ENCODE measurements at regions not wholly inside any gene's neighbourhood (a gene's known extent, or its start where the extent isn't known, plus 50 kb on each side); places are given as distances from the start of the nearest gene placed in this dataset.
"Not testable (repeated sequence)": the region's sequence is repeated elsewhere in the genome, so short reads cannot be mapped to it uniquely, and the experiment has no call there.

DNA sequence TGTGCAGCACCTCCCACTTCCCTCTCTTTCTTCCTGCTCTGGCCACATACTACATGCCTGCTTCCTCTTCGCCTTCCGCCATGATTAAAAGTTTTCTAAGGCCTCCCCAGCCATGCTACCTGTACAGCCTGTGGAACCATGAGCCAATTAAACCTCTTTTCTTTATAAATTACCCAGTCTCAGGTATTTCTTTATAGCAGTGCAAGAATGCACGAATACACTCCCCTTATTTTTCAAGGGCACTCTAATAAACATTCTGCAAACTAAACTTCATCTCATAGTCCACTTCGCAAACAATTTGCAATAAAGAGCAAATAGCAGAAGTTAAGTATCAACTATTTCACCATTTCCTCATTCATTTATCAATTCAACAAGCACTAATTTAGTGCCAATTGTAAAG is 351.3 kb downstream of the PID1 start:
- no peak for DNase-seq (ENCODE audit: low spot score)
- Histone ChIP-seq H3K27ac (no peak overlapping the region), H3K4me3 (no peak overlapping the region)
- TF ChIP-seq, protein P1, sequence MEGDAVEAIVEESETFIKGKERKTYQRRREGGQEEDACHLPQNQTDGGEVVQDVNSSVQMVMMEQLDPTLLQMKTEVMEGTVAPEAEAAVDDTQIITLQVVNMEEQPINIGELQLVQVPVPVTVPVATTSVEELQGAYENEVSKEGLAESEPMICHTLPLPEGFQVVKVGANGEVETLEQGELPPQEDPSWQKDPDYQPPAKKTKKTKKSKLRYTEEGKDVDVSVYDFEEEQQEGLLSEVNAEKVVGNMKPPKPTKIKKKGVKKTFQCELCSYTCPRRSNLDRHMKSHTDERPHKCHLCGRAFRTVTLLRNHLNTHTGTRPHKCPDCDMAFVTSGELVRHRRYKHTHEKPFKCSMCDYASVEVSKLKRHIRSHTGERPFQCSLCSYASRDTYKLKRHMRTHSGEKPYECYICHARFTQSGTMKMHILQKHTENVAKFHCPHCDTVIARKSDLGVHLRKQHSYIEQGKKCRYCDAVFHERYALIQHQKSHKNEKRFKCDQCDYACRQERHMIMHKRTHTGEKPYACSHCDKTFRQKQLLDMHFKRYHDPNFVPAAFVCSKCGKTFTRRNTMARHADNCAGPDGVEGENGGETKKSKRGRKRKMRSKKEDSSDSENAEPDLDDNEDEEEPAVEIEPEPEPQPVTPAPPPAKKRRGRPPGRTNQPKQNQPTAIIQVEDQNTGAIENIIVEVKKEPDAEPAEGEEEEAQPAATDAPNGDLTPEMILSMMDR (IDR thresholded peaks at IDR 0.05): no peak

DNA sequence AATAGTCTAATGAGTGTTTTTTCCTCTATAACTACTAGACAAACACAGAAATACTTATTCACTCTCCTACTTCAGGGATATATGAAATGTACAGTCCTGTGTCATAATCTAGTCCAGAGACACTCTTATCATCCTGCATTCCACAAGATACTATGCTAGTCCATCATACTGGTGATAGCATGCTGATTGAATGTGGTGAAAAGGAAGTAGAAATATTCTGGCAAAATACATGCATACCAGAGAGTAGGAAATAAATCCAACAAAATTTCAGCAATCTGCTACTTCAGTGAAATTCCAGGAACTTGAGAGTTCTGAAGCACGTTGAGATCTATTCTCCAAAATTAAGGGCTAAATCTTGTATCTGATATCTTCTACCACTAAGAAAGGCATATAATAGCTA is 353.9 kb downstream of the PID1 start:
- Histone ChIP-seq H3K4me3 (no peak overlapping the region), H3K27ac (no peak overlapping the region)
- no peak for DNase-seq (ENCODE audit: low spot score)
- TF ChIP-seq, protein P1 (IDR thresholded peaks at IDR 0.05): no peak

DNA sequence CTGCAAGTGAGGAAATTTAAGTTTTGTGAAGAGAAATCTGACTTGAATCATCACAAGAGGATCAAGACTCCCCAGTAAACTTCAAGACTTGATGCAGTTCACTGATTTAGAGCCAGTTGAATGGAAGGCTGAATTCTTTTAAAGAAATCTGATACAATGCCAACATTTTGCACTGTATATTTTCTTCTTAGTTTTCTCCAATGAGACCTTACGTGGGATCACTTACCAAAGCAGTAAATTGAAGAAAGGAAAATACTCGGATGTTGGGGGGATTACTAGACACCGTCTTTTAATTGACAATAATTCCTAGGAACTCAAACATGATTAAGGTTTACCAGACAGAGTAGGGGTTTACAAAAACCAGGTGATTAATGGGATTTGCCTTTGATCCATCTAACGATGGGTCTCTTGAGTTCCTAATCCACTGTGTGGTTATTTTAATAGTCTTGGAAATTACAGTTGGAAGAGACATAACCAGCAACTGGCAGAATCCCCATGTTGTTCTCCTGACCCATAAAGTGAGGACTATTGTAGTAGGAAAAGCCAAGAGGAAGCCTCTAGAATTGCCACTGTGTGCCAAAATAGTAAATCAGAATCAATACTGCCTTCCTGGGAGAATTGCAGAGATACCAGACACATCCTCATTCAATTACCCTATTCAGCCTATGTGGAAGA is 354.5 kb downstream of the PID1 start:
- no peak for DNase-seq (ENCODE audit: low spot score)
- H3K4me3 ChIP-seq: no peak overlapping the region
- TF ChIP-seq, protein P1 (IDR thresholded peaks at IDR 0.05): no peak
- no peak overlapping the region for H3K27ac ChIP-seq

DNA sequence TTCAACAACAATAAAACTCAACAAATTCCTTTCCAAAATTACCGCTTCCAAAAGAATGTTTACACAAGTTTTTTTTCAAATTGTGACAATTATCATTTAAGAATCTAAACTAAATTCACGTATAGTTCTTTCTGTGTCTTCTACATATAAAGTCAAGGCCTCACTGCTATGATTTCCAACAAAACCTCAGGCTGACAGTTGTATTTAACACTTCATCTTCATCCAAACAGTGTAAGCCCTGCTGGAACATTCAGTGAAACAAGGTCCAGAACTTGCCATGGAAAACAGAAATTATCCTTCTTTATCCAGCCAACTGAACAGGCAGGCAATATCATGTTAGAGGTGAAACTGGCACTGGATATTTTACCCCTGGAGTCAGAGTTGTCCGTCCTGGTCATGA is 357.9 kb downstream of the PID1 start:
- Histone ChIP-seq H3K27ac (no peak overlapping the region), H3K4me3 (no peak overlapping the region)
- TF ChIP-seq, protein P1 (IDR thresholded peaks at IDR 0.05): no peak
- no peak for DNase-seq (ENCODE audit: low spot score)

DNA sequence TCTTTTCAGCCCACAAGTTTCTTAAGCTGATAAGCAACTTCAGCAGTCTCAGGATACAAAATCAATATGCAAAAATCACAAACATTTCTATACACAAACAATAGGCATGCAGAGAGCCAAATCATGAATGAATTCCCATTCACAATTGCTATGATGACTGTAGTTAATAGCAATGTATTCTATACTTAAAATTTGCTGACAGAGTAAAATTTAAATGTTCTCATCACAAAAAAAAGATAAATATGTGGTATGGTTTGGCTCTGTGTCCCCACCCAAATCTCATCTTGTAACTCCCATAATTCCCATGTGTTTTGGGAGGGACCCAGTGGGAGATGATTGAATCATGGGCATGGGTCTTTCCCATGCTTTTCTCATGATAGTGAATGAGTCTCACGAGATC is 360.2 kb downstream of the PID1 start:
- not testable (repeated sequence) for H3K27ac ChIP-seq; DNase-seq (ENCODE audit: low spot score); H3K4me3 ChIP-seq

DNA sequence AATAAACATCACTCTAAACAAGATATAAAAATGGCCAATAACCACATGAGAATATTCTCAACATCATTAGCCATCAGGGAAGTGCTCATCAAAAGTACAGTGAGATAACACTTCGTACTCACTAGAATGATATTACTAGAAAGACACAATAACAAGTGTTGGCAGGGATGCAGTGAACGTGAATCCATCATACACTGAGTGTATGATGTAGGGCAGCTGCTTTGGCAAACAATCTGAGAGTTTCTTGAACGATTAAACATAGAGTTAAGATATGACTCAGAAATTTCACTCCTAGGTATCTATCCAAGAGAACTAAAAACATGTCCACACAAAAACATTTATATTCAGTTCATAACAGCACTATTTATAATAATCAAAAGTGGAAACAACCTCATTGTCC is 368.9 kb downstream of the PID1 start:
- TF ChIP-seq, protein P1 (IDR thresholded peaks at IDR 0.05): no peak
- no peak for DNase-seq (ENCODE audit: low spot score)
- Histone ChIP-seq H3K4me3 (no peak overlapping the region), H3K27ac (no peak overlapping the region)

DNA sequence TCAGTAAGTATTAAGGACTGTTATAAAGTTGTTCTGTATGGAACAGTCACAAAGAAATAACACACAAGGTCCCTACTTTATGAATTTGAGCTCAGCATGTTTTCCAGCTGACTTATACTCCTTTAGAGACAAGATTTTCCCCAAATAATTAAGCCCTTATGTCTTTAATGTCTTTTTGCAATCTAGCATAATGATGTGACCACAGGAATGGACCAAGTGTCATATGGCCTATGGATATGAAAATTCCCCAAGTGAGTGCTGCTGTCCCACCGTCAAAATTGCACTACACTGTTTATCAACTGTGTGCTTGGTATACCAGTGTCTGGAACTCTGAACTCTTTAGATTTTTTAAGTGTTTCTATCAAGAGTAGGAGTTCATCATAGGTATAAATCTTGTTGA is 369.6 kb downstream of the PID1 start:
- Histone ChIP-seq H3K27ac (no peak overlapping the region), H3K4me3 (no peak overlapping the region)
- DNase-seq (ENCODE audit: low spot score): no peak
- TF ChIP-seq, protein P1 (IDR thresholded peaks at IDR 0.05): no peak
